Ascending aorta (tissue), 2 donors: ENCODE measurements at regions not wholly inside any gene's neighbourhood (a gene's known extent, or its start where the extent isn't known, plus 50 kb on each side); places are given as distances from the start of the nearest gene placed in this dataset.

Experiments
- DNase-seq, 2 donors: peaks; one replicate each; pipeline ENCODE4 v3.0.0-alpha.2; 2019; ENCODE audit warnings: low spot score in 2 of 2
- H3K27ac ChIP-seq, 2 donors: fragments of 200-600 bp; sonication (generic); one replicate each; pipeline ENCODE4 v1.5.1; 2016 to 2017; ENCODE audit warnings: mild to moderate bottlenecking in 1 of 2
- H3K27me3 ChIP-seq: fragments of 200-600 bp; sonication (generic); one replicate; pipeline ENCODE4 v1.5.1; 2017
- H3K36me3 ChIP-seq, 2 donors: fragments of 200-600 bp; sonication (generic); one replicate each; pipeline ENCODE4 v1.5.1; 2016
- H3K4me1 ChIP-seq, 2 donors: fragments of 200-600 bp; sonication (generic); one replicate each; pipeline ENCODE4 v1.5.1; 2016 to 2017; ENCODE audit warnings: mild to moderate bottlenecking in 1 of 2
- H3K4me3 ChIP-seq, 2 donors: fragments of 200-600 bp; sonication (generic); one replicate each; pipeline ENCODE4 v1.5.1; 2016 to 2017; ENCODE audit warnings: mild to moderate bottlenecking in 1 of 2
- H3K9me3 ChIP-seq, 2 donors: fragments of 200-600 bp; sonication (generic); one replicate each; pipeline ENCODE4 v1.5.1; 2016
- intact Hi-C: fragments of 100-400 bp; cut with DNase I; formaldehyde crosslinking; loops from one replicate; pipeline ENCODE4 v1.15.1; 2023
- TF ChIP-seq, protein P1 (sequence below), 3 experiments: fragments of 200-600 bp in 2 of 3; fragments of 450-650 bp in 1 of 3; sonication (generic) in 2 of 3; IDR thresholded peaks; one replicate each; pipeline ENCODE4 v1.5.1; 2016 to 2019; ENCODE audit warnings: antibody characterized with exemption in 3 of 3, mild to moderate bottlenecking in 1 of 3, moderate library complexity in 1 of 3

GRCh38 chr7:96501318-96501717 lies 179.4 kb upstream of the SLC25A13 start:
- Histone ChIP-seq H3K4me1 (no peaks in the 10 kb centered on the region), H3K27ac (no peak overlapping the region), H3K4me3 (no peak overlapping the region), H3K9me3 (no peaks in the 10 kb centered on the region), H3K27me3 (no peaks in the 10 kb centered on the region), H3K36me3 (no peaks in the 10 kb centered on the region)
- no peak for DNase-seq
- intact Hi-C loops, result no loop called here
- TF ChIP-seq, protein P1, sequence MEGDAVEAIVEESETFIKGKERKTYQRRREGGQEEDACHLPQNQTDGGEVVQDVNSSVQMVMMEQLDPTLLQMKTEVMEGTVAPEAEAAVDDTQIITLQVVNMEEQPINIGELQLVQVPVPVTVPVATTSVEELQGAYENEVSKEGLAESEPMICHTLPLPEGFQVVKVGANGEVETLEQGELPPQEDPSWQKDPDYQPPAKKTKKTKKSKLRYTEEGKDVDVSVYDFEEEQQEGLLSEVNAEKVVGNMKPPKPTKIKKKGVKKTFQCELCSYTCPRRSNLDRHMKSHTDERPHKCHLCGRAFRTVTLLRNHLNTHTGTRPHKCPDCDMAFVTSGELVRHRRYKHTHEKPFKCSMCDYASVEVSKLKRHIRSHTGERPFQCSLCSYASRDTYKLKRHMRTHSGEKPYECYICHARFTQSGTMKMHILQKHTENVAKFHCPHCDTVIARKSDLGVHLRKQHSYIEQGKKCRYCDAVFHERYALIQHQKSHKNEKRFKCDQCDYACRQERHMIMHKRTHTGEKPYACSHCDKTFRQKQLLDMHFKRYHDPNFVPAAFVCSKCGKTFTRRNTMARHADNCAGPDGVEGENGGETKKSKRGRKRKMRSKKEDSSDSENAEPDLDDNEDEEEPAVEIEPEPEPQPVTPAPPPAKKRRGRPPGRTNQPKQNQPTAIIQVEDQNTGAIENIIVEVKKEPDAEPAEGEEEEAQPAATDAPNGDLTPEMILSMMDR (IDR thresholded peaks at IDR 0.05), result no peak

DNA sequence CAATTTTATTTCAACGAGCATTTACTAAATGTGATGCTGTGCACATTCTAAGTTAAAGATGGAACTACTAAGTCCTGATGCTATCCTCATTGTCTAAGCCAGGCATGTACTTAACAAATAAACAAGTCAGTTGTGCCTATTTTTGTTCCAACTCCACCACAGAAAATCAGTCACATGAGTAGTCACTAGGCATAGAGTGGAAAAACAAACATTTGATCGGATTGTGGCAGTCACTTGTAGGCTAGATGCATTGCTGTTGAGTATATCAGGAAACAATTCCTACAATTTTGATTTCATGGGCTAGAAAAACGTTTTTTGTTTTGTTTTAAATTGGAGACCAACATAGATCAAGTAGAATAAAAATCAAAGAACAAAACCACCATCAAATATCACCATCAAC lies 177.6 kb upstream of the SLC25A13 start:
- no peaks in the 10 kb centered on the region for H3K9me3 ChIP-seq
- H3K36me3 ChIP-seq, result no peaks in the 10 kb centered on the region
- TF ChIP-seq, protein P1 (IDR thresholded peaks at IDR 0.05), result no peak
- no peak for DNase-seq
- H3K27ac ChIP-seq, result no peak overlapping the region
- no peaks in the 10 kb centered on the region for H3K27me3 ChIP-seq
- intact Hi-C loops, result no loop called here
- no peaks in the 10 kb centered on the region for H3K4me1 ChIP-seq
- H3K4me3 ChIP-seq, result no peak overlapping the region

DNA sequence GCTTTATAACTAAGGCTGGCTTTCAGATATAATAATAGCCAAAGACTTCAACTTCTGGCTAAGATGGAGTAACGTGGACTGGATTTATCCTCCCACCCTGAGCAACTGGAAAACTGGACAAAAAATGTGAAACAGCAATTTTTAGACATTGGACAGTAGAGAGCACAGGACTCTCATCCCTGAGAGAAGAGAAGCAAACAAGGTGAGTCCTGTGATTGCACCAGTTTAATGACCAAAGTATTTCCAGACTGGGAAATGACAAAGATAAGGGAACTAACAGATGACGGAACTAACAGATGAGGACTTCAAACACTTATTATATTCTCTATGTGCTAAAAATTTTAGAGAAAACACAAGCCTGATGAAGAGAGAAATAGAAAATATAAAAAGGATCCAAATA lies 175.7 kb upstream of the SLC25A13 start:
- no peak for DNase-seq

GRCh38 chr7:96495751-96496216 lies 173.9 kb upstream of the SLC25A13 start:
- no peak overlapping the region for H3K27ac ChIP-seq
- TF ChIP-seq, protein P1 (IDR thresholded peaks at IDR 0.05), result no peak
- no peaks in the 10 kb centered on the region for H3K4me1 ChIP-seq
- intact Hi-C loops, result no loop called here
- no peak for DNase-seq
- H3K36me3 ChIP-seq, result no peaks in the 10 kb centered on the region
- H3K4me3 ChIP-seq, result no peak overlapping the region
- H3K27me3 ChIP-seq, result no peaks in the 10 kb centered on the region
- no peaks in the 10 kb centered on the region for H3K9me3 ChIP-seq

More for the DNA sequence above, 175.7 kb upstream of the SLC25A13 start:
- no peaks in the 10 kb centered on the region for H3K27me3 ChIP-seq
- H3K27ac ChIP-seq, result no peak overlapping the region
- TF ChIP-seq, protein P1 (IDR thresholded peaks at IDR 0.05), result no peak
- no peak overlapping the region for H3K4me3 ChIP-seq
- H3K36me3 ChIP-seq, result no peaks in the 10 kb centered on the region
- no peaks in the 10 kb centered on the region for H3K9me3 ChIP-seq
- intact Hi-C loops, result no loop called here
- no peaks in the 10 kb centered on the region for H3K4me1 ChIP-seq

DNA sequence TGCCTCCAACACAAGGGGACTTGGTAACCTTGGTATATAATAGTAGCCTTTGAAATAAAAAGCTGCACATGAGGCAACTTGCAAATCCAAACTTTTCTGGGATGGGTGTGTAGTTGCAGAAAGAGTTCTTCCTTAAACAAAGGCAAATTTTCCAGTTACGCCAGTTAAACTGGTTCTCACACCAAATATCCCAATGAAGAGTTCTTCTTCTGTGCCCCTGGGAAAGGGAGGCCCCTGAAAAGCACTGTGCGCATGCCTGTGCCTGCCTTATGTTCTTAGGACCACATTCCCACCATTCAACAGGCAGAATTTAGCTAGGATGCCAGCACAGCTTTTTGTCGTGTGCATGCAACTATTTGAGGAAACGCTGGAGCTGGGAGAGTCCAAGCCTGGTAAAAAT lies 164.8 kb upstream of the SLC25A13 start:
- Histone ChIP-seq H3K4me1 (no peaks in the 10 kb centered on the region), H3K27ac (no peak overlapping the region), H3K36me3 (no peaks in the 10 kb centered on the region), H3K4me3 (no peak overlapping the region), H3K27me3 (no peaks in the 10 kb centered on the region), H3K9me3 (no peaks in the 10 kb centered on the region)
- intact Hi-C loops, result no loop called here
- TF ChIP-seq, protein P1 (IDR thresholded peaks at IDR 0.05), result no peak
- DNase-seq, result no peak

- Histone ChIP-seq H3K4me1 (no peaks in the 10 kb centered on the region), H3K27me3 (no peaks in the 10 kb centered on the region), H3K36me3 (no peaks in the 10 kb centered on the region), H3K4me3 (no peak overlapping the region), H3K27ac (no peak overlapping the region), H3K9me3 (no peaks in the 10 kb centered on the region)
- intact Hi-C loops, result no loop called here
- no peak for DNase-seq
- TF ChIP-seq, protein P1 (IDR thresholded peaks at IDR 0.05), result no peak
Measured at GRCh38 chr7:96484845-96485244, 162.9 kb upstream of the SLC25A13 start.
